Left ventricle myocardium superior (tissue), 1 donor: ENCODE measurements at regions not wholly inside any gene's neighbourhood (a gene's known extent, or its start where the extent isn't known, plus 50 kb on each side); places are given as distances from the start of the nearest gene placed in this dataset.
A peak's percentile ranks its signal among the peaks of the same experiment; 100 is the strongest.

Source experiments
- ATAC-seq: fragments of 200-7000 bp; cut with Tn5 transposase; one replicate; pipeline ENCODE4 v1.9.1; 2020; ENCODE audit warnings: mild to moderate bottlenecking, moderate library complexity
- DNase-seq: peaks from one replicate; pipeline ENCODE4 v3.0.0-alpha.2; 2020
- intact Hi-C: fragments of 100-400 bp; cut with micrococcal nuclease; formaldehyde crosslinking; loops from one replicate; pipeline ENCODE4 v1.11.0; 2022
- donor health status: DM: no; HTN: yes; CAD: no; lungs with severe emphysema.

DNA sequence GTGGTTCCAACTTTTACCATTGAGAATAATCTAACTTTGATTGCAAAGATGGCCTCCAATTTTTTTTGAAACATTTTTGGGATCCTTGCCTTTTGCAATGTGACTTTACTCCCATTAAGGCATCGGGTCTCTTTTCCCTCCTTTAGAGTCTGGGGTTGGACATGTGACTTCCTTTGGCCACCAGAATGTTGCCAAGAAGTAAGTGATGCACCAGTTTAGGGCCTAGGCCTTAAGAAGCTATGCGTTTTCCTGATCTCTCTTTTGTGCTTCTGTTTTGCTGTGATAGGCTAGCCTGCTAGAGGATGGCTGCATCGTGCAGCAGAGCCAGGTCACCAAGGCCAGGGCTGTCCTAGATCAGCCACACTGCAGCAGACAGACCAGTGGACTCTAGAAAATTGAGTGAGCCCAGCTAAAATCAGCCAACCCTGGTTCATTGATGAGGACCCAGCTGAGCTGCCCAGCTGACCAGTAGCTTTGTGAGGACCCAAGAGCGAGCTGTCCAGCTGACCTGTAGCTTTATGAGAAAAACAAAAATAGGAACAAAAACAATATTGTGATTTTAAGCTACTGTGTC, 594.0 kb upstream of the JAG1 start:
- intact Hi-C loops = no loop called here
- peak; percentile 35 for ATAC-seq

DNA sequence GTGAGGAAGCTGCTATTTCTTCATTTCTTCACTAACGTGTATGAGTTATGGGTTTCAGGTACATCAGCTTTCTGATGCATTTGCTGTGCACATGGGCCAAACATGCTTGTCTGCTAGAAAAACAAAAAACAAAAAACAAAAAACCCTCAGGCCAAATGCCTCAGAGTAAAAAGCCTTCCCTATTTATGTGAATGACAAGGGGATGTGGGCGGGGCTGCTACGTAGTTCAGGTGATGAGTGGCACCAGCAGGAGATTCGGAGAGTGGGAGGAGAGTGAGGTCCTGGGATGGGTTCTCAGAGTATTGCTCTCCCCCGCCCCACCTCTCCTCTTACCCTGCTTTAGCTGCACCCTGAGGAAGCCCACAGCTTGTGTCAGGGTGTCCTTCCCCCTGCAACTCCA, 596.8 kb upstream of the JAG1 start:
- DNase-seq = no peak
- intact Hi-C loops = loop anchor here (5.0 kb wide), 1 partner anchor 618 kb away; no protein-coding TSS in a partner anchor
- ATAC-seq = no peak

More for the DNA sequence above, 594.0 kb upstream of the JAG1 start:
- no peak for DNase-seq

DNA sequence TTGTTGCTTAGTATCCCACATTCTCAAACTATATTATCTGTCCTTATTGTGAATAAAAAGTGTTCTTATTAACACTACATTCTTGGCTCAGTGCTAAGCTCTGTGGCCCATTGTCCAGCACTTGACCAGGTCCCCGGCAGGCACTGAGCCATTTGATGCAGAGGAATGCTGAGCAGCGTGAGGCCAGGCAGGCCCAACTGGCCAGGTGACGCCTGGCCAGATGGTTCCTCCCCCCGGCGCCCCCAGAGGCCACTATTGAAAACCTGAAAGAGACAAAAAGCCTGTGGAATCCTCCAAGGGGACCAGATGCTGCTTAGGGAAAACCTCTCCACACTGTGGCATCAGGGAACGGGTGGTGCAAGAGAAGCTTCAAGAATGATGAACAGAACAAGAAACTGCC, 597.5 kb upstream of the JAG1 start:
- intact Hi-C loops = loop anchor here (5.0 kb wide), 1 partner anchor 619 kb away; no protein-coding TSS in a partner anchor
- ATAC-seq (no peak), DNase-seq (no peak)

DNA sequence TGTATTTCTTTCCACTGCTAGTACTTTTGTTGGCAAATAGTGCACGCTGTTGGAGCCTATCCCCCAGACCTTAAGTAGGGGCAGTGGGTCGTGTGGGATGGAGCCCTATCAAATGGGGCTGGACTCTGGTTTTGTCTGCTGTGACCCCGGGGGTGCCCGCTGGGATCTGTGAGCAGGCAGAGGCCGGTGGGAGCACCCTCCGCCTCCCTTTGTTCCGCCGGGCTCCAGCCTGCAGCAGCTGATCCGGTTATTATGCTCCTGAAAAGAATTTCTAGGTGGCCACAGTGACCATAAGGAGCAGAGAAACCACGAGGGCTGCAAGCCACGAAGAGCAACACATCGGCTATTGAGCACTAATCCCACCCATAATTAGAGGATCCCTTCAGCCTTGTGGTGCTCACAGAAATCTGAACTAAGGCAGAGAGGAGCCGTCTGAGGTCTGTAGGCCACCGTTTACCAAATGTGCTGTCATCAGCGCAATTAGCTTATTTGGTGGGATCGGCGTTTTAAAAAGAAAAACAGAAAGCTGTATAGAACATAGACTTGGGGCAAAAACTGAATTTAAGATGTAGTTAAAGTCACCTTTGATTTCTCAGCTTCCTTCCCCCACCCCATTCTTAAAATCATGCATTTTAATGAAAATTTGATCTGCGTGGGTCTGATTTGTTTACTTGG, 598.3 kb upstream of the JAG1 start:
- no peak for ATAC-seq
- intact Hi-C loops = loop anchor here (5.0 kb wide), 1 partner anchor 620 kb away; no protein-coding TSS in a partner anchor
- DNase-seq = no peak

DNA sequence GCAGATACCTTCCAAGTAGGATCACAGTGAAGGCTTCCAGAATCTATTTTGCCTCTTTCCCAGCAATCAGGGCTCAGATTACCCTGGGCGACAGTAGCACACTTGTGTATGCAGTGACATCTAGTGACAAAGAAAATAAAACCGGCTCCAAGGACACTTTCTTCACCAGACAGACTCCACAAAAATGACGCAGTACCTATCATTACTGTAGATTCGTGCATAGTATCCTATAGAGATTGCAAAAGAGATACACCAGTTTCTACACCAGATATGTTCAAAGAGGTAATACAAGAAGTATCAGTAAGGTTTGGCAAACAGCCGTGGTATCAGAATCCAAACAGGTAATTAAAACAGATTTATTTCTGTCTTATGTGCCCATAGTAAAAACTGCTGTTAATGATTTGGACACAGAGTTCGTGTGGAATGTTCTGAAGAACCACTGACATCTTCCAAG, 600.4 kb upstream of the JAG1 start:
- intact Hi-C loops = loop anchor here (2.0 to 5.0 kb wide), 2 partner anchors 622 to 721 kb away; no protein-coding TSS in a partner anchor
- ATAC-seq (peak; percentile 88), DNase-seq (no peak)

DNA sequence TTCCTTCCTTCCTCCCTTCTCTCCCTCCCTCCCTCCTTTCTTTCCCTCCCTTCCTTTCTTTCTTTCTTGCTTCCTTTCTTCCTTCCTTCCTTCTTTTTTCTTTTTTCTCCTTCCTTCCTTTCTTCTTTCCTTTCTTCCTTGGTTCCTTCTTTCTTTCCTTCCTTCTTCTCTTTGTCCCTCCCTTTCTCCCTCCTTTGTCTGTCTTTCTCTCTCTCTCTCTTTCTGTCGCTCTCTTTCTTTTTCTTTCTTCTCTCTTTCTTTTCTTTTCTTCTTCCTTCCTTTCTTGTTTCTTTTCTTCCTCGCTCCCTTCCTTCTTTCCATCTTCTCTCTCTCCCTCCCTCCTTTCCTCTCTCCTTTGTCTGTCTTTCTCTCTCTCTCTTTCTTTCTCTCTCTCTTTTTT, 601.9 kb upstream of the JAG1 start:
- intact Hi-C loops = loop anchor here (2.0 kb wide), 1 partner anchor 723 kb away; no protein-coding TSS in a partner anchor
- DNase-seq (no peak), ATAC-seq (no peak)

DNA sequence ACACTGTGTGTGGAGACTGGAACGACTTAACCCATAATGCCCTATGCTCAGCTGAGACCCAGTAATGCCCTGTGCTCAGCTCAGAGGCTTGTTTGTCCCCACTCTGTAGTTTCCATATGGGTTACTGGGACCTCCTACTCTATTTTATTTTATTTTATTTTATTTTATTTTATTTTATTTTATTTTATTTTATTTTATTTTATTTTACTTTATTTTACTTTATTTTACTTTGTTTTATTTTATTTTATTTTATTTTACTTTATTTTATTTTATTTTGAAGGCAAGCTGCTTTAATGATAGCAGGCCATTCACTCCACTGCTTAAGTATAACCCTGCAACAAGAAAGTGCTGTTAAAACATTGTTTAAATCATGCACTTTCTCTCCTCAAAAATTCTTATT, 603.4 kb upstream of the JAG1 start:
- intact Hi-C loops = no loop called here
- no peak for ATAC-seq

DNA sequence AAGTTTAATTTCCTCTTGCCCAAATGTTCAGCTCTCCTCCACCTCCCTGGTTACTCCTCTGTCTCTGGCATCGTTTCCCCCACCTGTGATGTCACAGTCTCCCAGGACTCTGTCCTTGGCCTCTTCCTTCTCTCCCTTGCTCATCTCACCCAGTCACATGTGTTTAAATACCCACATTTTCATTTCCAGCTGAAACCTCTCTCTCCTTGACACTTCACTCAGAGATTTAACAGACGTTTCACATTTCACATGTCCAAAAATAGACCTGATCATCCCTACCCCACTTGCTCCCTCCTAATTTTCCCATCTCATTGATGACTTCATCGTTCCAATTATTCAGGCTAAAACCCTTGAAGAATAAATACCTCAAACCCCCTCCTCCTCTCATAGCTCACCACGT, 604.1 kb upstream of the JAG1 start:
- ATAC-seq = no peak
- intact Hi-C loops = no loop called here
- DNase-seq = no peak

More for the DNA sequence above, 603.4 kb upstream of the JAG1 start:
- DNase-seq = no peak

DNA sequence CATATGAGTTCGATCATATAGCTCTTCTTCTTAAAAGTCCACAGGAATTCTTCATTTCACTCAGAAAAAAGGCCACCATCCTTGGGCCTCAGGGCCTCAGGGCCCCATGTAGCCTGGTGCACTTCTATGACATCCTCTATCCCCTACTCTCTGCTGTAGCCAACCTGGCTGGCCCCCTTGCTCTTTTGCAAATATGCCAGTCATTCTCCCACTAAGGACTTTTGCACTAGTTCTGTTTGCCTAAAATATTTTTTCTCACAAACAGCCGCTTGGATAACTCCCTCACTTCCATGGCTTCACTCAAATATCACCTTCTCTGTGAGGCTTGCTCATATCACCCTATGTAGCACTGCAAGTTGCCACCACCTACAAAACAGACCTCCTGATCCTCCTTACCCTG, 604.7 kb upstream of the JAG1 start:
- intact Hi-C loops = no loop called here
- no peak for ATAC-seq
- no peak for DNase-seq

DNA sequence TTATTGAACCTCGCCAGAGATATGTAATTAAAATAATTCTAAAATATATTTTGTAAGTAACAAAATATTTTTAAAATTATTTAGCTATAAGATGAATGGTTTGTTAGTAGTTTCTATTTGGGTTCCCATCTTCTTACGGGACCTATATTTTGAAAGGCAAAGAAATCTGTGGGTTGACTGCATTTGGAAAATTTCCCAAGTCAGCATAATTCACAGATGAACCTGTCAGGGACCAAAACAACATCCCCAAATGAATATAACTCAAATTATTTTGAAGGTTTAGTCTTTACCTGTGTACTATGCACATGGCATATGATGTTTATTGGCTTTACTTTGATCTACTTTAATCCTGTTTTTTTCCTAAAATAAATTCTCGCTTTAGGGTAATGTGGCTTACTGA, 607.4 kb upstream of the JAG1 start:
- intact Hi-C loops = no loop called here
- DNase-seq (no peak), ATAC-seq (no peak)

DNA sequence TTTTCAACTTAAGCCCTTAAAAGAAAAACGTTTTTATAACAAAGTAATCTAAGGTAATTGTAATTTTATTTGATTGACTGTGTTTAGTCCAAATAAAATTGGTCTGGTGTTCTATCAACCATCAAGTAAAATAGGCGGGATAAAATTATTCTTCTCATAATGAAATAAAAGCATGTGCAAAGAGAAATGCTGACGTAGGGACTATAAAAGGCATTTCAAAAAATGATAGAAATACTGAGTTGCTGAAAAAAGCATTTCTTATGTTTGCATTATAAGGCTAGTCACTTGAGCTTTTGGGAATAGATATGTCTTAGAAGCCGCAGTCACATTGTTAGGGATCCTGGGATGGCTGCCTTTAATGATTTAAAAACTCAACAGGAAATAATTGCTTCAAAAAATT, 608.0 kb upstream of the JAG1 start:
- DNase-seq (no peak), ATAC-seq (no peak)
- intact Hi-C loops = no loop called here

DNA sequence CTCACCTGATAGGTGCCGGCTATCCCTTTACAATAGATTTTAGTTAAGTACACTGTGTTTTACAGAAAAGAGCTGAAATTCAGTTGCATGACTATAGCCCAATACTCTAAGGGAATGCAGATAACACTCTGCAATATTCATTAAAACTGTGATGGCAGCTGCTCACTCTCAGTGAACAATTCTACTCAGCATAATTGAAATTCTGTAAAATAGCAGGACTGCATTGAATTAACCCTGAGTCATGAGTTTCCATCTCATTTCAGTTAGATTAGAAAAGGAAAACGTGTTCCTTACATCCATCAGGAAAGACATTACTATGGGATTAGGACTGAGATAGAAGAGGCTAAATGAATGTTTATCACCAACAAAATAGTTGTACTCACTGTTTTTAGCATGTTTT, 613.3 kb upstream of the JAG1 start:
- no peak for DNase-seq
- intact Hi-C loops = no loop called here
- ATAC-seq = no peak

DNA sequence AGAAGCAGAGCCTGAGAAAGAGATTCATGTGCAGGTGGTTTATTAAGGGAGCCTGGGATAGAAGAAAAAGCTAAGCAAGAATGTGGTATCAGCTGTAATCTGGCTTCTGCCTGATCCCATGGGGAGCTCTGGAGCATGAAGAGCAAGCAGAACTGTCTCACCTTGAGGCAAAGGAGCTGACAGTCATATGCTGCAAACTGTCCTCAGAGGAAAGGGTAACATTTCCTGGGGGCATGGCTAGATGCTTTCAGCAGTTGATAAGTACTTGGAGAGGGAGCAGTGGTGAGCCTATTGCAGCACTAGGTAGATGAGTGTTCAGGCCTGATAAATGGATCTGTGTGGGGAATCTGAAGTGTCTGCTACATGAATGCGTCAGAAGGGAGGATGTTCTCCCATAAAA, 621.5 kb upstream of the BTBD3 start:
- intact Hi-C loops = no loop called here
- ATAC-seq (no peak), DNase-seq (no peak)

DNA sequence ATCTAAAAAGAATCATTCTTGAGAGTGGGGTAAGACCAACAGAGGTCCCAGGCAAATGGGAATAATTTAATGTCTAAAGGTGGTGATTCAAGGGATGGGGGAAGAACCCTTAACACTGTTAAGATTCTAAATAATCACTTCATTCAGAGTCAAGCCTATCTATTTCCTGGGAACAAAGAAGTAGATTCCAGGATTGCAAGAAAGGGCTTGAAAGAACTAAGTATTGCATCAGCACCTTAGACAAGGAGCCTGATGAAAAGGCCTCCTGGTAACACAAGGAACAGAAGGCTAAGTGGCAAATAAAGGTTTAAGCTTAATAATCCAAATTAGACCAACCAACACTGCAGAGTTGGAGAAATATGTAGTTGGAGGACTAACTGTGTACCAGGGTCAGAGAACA, 620.7 kb upstream of the BTBD3 start:
- intact Hi-C loops = no loop called here
- DNase-seq (no peak), ATAC-seq (no peak)

DNA sequence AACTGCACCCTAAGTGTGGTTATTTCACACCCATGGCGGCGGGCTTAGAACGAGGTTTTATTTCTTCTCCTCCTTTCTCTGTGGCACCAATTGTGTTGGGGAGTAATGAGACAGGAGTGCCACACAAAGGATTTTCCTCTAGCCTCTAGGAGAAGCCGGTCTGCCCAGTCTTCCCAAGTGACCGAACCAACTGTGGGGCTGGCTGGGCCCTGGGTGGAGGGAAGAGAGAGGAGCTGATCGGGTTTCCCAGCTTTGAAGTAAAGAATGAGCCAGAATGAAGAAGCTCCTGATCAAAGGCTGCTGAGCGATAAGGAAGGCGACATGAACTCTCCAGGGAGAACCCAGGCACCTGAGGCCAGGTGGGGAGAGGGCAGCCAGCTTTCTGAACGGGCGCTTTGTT, 616.0 kb upstream of the BTBD3 start:
- no peak for ATAC-seq
- DNase-seq = no peak
- intact Hi-C loops = no loop called here

DNA sequence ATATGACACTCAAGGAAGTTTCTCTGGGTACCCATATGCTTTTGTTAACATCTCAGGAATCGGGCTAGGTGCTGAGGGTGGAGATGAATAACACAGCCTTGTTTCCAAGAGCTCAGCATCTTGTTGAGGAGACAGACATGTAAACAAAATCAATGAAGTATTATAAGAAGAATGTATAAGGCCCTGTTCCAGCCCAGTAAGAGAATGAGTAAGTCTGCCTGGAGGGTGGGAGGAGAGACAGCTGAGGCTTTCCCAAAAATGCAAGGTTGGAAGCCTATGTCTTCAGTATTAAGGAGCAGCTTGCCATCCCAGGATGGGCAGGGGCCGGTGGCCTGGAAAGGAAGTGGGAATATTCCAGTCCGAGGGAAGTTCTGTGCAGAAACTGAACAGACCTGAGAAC, 615.3 kb upstream of the BTBD3 start:
- ATAC-seq (no peak), DNase-seq (no peak)
- intact Hi-C loops = no loop called here

DNA sequence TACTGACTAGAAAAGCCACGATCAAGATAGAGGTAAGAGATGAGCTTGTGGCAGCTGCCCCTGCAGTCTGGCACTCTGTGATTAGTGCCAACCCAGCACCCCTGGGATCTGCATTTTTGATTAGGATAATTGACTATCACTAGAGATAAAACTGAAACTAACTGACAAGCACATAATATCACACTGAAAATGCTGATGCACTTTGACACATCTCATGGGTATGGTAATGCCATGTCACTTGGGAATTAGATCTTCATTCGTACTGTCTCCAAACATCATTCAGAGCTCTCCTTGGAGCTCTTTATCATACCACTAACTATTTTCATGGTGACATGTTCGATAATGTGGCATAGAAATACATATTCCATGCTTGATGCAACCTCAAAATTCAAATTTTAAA, 612.9 kb upstream of the BTBD3 start:
- ATAC-seq (no peak), DNase-seq (no peak)
- intact Hi-C loops = no loop called here

DNA sequence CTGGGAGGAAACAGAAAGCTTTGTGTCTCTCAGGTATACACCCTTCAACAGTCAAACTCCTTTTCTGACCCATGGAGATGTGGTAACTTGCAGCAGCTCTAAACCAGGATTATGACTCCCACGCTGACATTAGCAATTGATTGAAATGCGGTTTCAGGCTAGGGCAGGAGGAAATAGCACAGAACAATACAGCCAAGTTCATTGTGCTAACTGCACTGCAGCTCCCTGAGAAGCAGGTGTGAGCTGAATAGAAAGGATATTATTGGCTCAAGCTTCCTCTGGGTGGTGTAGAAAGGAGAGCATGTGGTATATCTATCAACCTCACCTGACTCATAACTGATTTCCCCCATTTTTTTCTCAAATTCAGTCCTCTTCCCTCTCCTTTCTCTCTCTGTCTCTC, 612.3 kb upstream of the BTBD3 start:
- ATAC-seq (no peak), DNase-seq (no peak)
- intact Hi-C loops = no loop called here

DNA sequence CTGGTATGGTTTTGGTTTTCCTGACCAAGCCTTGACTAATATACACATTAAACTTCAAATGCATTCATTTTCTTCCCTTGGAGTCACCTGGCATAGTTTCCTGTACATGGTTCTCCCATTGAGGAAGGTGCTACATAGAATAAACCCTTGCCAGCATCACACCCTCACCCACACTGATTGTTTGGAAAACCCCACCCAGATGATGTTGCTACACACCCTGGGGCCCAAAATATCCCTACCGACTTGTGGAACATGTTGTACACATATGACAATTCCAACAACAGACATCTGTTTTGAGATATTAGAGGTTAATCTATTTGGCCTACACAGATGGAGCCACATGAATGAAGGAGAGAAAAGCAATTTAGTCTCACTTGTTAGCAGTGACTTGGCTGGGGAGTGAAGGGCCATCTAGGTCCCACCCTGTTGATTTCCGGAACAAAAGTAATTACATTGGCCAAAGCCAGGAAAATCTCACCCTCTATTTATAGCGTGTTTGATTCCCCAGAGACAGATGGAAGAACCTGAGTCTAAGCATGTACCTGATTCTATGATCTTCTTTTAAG, 606.0 kb upstream of the BTBD3 start:
- ATAC-seq (peak; percentile 47), DNase-seq (no peak)
- intact Hi-C loops = no loop called here

DNA sequence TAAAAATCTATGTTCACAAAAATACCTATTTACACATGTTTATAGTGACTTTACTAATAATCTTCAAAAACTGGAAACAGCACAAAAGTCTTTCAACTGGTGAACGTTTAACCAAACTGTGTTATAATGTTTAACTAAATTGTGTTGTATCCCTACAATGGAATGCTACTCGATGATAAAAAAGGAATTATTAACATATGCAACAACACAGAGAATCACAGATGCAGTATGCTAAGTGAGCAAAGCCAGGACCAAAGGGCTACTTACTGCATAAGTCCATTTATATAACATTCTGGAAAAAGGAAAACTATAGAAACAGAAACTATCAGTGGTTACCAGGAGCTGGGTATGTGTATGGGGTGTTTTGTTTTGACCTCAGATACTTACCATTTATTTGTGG, 602.2 kb upstream of the BTBD3 start:
- intact Hi-C loops = no loop called here
- DNase-seq = no peak
- ATAC-seq = no peak

DNA sequence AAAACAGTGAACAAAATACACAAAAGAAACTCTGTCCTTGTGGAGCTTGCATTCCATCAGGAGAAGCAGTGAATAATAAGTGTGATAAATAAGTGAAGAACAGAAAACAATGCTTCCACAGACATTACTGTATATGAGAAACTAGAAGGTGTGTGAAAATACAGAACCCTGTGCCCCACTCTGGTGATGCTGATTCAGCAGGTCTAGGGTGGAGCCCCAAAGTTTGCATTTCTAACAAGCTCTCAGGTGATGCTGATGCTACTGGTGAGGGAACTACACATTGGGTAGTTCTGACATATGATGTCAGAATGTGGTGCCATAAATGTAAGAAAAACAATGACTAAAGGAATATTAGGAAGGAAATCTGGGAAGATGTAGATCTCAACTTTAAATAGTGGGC, 601.4 kb upstream of the BTBD3 start:
- intact Hi-C loops = no loop called here
- DNase-seq (no peak), ATAC-seq (no peak)
